H1 (cell line): ENCODE measurements at regions not wholly inside any gene's neighbourhood (a gene's known extent, or its start where the extent isn't known, plus 50 kb on each side); places are given as distances from the start of the nearest gene placed in this dataset.

Experiments
- CTCF ChIA-PET: fragments of 300-600 bp; sonication (Branson Sonifier 250); formaldehyde crosslinking; loops from one replicate; lab custom pipeline; 2021; ENCODE audit not compliant: partially characterized antibody; lab: Charles Lee
- POLR2A ChIA-PET: fragments of 300-600 bp; sonication (Branson Sonifier 250); formaldehyde crosslinking; loops from one replicate; lab custom pipeline; 2021; ENCODE audit warnings: inconsistent platforms; ENCODE audit not compliant: partially characterized antibody; lab: Charles Lee
- DNase-seq, 2 experiments: peaks; one replicate each; pipeline versions ENCODE4 v3.0.0 to v3.0.0-alpha.2; 2010 to 2022; ENCODE audit warnings: low spot score in 2 of 2, low read depth in 1 of 2, mixed read lengths in 1 of 2
- FAIRE-seq: peaks from 2 replicates; lab custom pipeline; 2011; peaks lifted over from hg19 to GRCh38; lab: Jason Lieb, UNC
- H2AFZ ChIP-seq: 2 replicates; pipeline ENCODE4 v1.8.1; 2012; ENCODE audit warnings: low read length, inconsistent platforms
- H2AK5ac ChIP-seq: 2 replicates; pipeline ENCODE4 v1.6.1; 2013; ENCODE audit warnings: low read depth, low read length
- H2BK120ac ChIP-seq: replicated peaks from 2 replicates; pipeline ENCODE3; 2013; ENCODE audit warnings: low read depth, low read length, inconsistent platforms
- H2BK12ac ChIP-seq: 2 replicates; pipeline ENCODE4 v1.6.1; 2013; ENCODE audit warnings: low read depth, low read length
- H2BK15ac ChIP-seq: 2 replicates; pipeline ENCODE4 v1.6.1; 2013; ENCODE audit warnings: low read length
- H2BK20ac ChIP-seq: 2 replicates; pipeline ENCODE4 v1.6.1; 2013; ENCODE audit warnings: low read length
- H2BK5ac ChIP-seq: 2 replicates; pipeline ENCODE4 v1.6.1; 2013; ENCODE audit warnings: low read depth, low read length
- H3K14ac ChIP-seq: 2 replicates; pipeline ENCODE4 v1.6.1; 2013; ENCODE audit warnings: inconsistent platforms; ENCODE audit not compliant: insufficient read length
- H3K18ac ChIP-seq: 2 replicates; pipeline ENCODE4 v1.6.1; 2013; ENCODE audit warnings: low read length; ENCODE audit errors: extremely low read depth
- H3K23ac ChIP-seq: 2 replicates; pipeline ENCODE4 v1.6.1; 2013; ENCODE audit warnings: inconsistent platforms; ENCODE audit not compliant: insufficient read length
- H3K23me2 ChIP-seq: 2 replicates; pipeline ENCODE4 v1.6.1; 2013; ENCODE audit warnings: low read depth, low read length
- H3K27ac ChIP-seq: 2 replicates; pipeline ENCODE4 v1.6.1; 2011; ENCODE audit warnings: low read depth, low read length, inconsistent platforms
- H3K27me3 ChIP-seq, 4 experiments: replicated peaks in 1 of 4; 1 replicate in 1 of 4; 2 replicates in 3 of 4; pipeline versions ENCODE4 v1.6.1 to v1.8.1; 2011 to 2013; ENCODE audit warnings: low read length in 3 of 4, mild to moderate bottlenecking in 3 of 4, inconsistent platforms in 2 of 4, mixed read lengths in 2 of 4, moderate library complexity in 1 of 4; ENCODE audit not compliant: control insufficient read depth in 3 of 4, insufficient read depth in 3 of 4; ENCODE audit errors: extremely low read depth in 1 of 4
- H3K36me3 ChIP-seq, 4 experiments: 2 replicates each; pipeline versions ENCODE4 v1.6.1 to v1.8.1; 2011 to 2013; ENCODE audit warnings: mild to moderate bottlenecking in 4 of 4, low read length in 3 of 4, moderate library complexity in 2 of 4, control low read depth in 1 of 4, inconsistent platforms in 1 of 4; ENCODE audit not compliant: insufficient read depth in 4 of 4, control insufficient read depth in 2 of 4
- H3K4ac ChIP-seq: replicated peaks from 2 replicates; pipeline ENCODE3; 2013; ENCODE audit warnings: low read length, low read depth, mixed read lengths, inconsistent platforms; ENCODE audit not compliant: insufficient read length
- H3K4me1 ChIP-seq, 4 experiments: replicated peaks in 1 of 4; 1 replicate in 1 of 4; 2 replicates in 3 of 4; pipeline versions ENCODE4 v1.6.1 to v1.8.1; 2011 to 2013; ENCODE audit warnings: low read length in 3 of 4, inconsistent platforms in 2 of 4, mixed read lengths in 1 of 4; ENCODE audit not compliant: insufficient read depth in 4 of 4, control insufficient read depth in 3 of 4
- H3K4me2 ChIP-seq, 2 experiments: 2 replicates each; pipeline versions ENCODE4 v1.6.1 to v1.8.1; 2011 to 2013; ENCODE audit warnings: low read depth in 2 of 2, low read length in 2 of 2, control low read depth in 1 of 2, inconsistent platforms in 1 of 2, mild to moderate bottlenecking in 1 of 2; ENCODE audit not compliant: insufficient read depth in 1 of 2
- H3K4me3 ChIP-seq, 4 experiments: fragments of 200-600, 300-600 bp in 1 of 4; sonication (generic), shearing (Covaris generic), sonication (Bioruptor Twin) in 1 of 4; 2 replicates each; pipeline versions ENCODE4 v1.5.1 to v1.8.1; 2011 to 2016; ENCODE audit warnings: low read length in 4 of 4, low read depth in 3 of 4, control low read depth in 2 of 4, inconsistent platforms in 2 of 4, mild to moderate bottlenecking in 2 of 4, mixed read lengths in 1 of 4, moderate library complexity in 1 of 4; ENCODE audit not compliant: insufficient read depth in 2 of 4; ENCODE audit errors: extremely low read depth in 1 of 4
- H3K56ac ChIP-seq: replicated peaks from 2 replicates; pipeline ENCODE3; 2013; ENCODE audit warnings: low read depth, mild to moderate bottlenecking, mixed read lengths, low read length, inconsistent platforms; ENCODE audit not compliant: insufficient read length
- H3K79me1 ChIP-seq: 2 replicates; pipeline ENCODE4 v1.6.1; 2013; ENCODE audit warnings: low read depth, low read length, control low read depth
- H3K79me2 ChIP-seq, 2 experiments: 2 replicates each; pipeline versions ENCODE4 v1.6.1 to v1.8.1; 2012 to 2013; ENCODE audit warnings: low read length in 2 of 2, mild to moderate bottlenecking in 2 of 2, inconsistent platforms in 1 of 2; ENCODE audit not compliant: insufficient read depth in 2 of 2, control insufficient read depth in 1 of 2
- H3K9ac ChIP-seq, 4 experiments: replicated peaks in 1 of 4; 1 replicate in 1 of 4; 2 replicates in 3 of 4; pipeline versions ENCODE4 v1.6.1 to v1.8.1; 2011 to 2013; ENCODE audit warnings: low read depth in 3 of 4, low read length in 3 of 4, control low read depth in 2 of 4, mild to moderate bottlenecking in 2 of 4, moderate library complexity in 2 of 4, inconsistent platforms in 1 of 4; ENCODE audit errors: extremely low read depth in 1 of 4
- H3K9me3 ChIP-seq, 2 experiments: 2 replicates each; pipeline versions ENCODE4 v1.6.1 to v1.8.1; 2012 to 2013; ENCODE audit warnings: mild to moderate bottlenecking in 2 of 2, moderate library complexity in 2 of 2, control low read depth in 1 of 2, inconsistent platforms in 1 of 2, low read depth in 1 of 2, low read length in 1 of 2, mixed read lengths in 1 of 2; ENCODE audit not compliant: insufficient read depth in 2 of 2
- H4K20me1 ChIP-seq, 2 experiments: replicated peaks in 1 of 2; 2 replicates each; pipeline versions ENCODE3 to v1.8.1; 2011 to 2013; ENCODE audit warnings: inconsistent platforms in 2 of 2, low read length in 2 of 2, mild to moderate bottlenecking in 1 of 2; ENCODE audit not compliant: insufficient read depth in 2 of 2, control insufficient read depth in 1 of 2
- H4K5ac ChIP-seq: 2 replicates; pipeline ENCODE4 v1.6.1; 2013; ENCODE audit warnings: low read length, low read depth, mixed read lengths, inconsistent platforms; ENCODE audit not compliant: insufficient read length
- H4K8ac ChIP-seq: 2 replicates; pipeline ENCODE4 v1.8.0; 2013; ENCODE audit warnings: mild to moderate bottlenecking, moderate library complexity, low read length, inconsistent platforms; ENCODE audit not compliant: insufficient read depth; ENCODE audit errors: extremely low read depth
- H4K91ac ChIP-seq: replicated peaks from 2 replicates; pipeline ENCODE3; 2013; ENCODE audit warnings: low read length, mixed read lengths, inconsistent platforms; ENCODE audit not compliant: insufficient read length
- ATF3 ChIP-seq: IDR thresholded peaks from 2 replicates; pipeline ENCODE4 v1.6.1; 2011; ENCODE audit warnings: low read depth, mild to moderate bottlenecking, low read length; ENCODE audit not compliant: insufficient read depth
- EGR1 ChIP-seq: IDR thresholded peaks from 2 replicates; pipeline ENCODE4 v1.6.1; 2011; ENCODE audit warnings: low read depth, low read length, borderline replicate concordance
- SIX5 ChIP-seq: IDR thresholded peaks from 2 replicates; pipeline ENCODE4 v1.6.1; 2011; ENCODE audit warnings: mild to moderate bottlenecking, low read depth, low read length
- SP4 ChIP-seq: IDR thresholded peaks from 2 replicates; pipeline ENCODE4 v1.6.1; 2012; ENCODE audit warnings: low read length, inconsistent platforms
- SRF ChIP-seq: IDR thresholded peaks from 2 replicates; pipeline ENCODE4 v1.6.1; 2011; ENCODE audit warnings: mild to moderate bottlenecking, low read depth, low read length, moderate library complexity
- USF2 ChIP-seq: IDR thresholded peaks from 2 replicates; pipeline ENCODE4 v1.6.1; 2011; ENCODE audit warnings: low read length, improper control_type of control experiment
- ZNF274 ChIP-seq: IDR thresholded peaks from 2 replicates; pipeline ENCODE4 v1.7.0; 2012; ENCODE audit warnings: low read length, borderline replicate concordance; ENCODE audit errors: extremely low read depth
- WGBS, 2 experiments: shearing (Covaris generic) in 1 of 2; methylation state at CpG; one replicate each; pipeline versions ENCODE4 v1.1.6 to v1.1.7; 2013 to 2015; ENCODE audit warnings: low lambda C conversion rate in 2 of 2, mixed read lengths in 2 of 2, inconsistent platforms in 1 of 2, low coverage in 1 of 2, missing lambda C conversion rate in 1 of 2; ENCODE audit not compliant: insufficient replicate concordance in 2 of 2, insufficient coverage in 1 of 2, insufficient read length in 1 of 2; ENCODE audit errors: extremely low coverage in 1 of 2, missing lambda C conversion rate in 1 of 2; 5-methylcytosine and 5-hydroxymethylcytosine counted together

- Histone ChIP-seq H3K79me1 (no peaks in the 10 kb centered on the region), H3K9ac (no peak overlapping the region), H4K20me1 (no peaks in the 10 kb centered on the region), H3K27me3 (no peaks in the 10 kb centered on the region), H2AFZ (no peak overlapping the region), H3K4me3 (no peak overlapping the region), H3K23me2 (no peaks in the 10 kb centered on the region), H3K23ac (no peak overlapping the region), H2BK12ac (no peak overlapping the region), H2BK5ac (no peak overlapping the region), H2AK5ac (no peak overlapping the region), H3K79me2 (no peaks in the 10 kb centered on the region), H2BK15ac (no peak overlapping the region), H4K5ac (no peak overlapping the region), H4K8ac (no peak overlapping the region), H3K9me3 (no peaks in the 10 kb centered on the region), H3K18ac (no peak overlapping the region), H3K36me3 (no peaks in the 10 kb centered on the region), H3K4me2 (no peak overlapping the region), H3K27ac (no peak overlapping the region), H4K91ac (no peak overlapping the region), H2BK120ac (no peak overlapping the region), H3K4me1 (peaks cover 0 to 3% (median 0%) of the 10 kb centered on the region in 4 experiments; a peak in 2 of 7 replicates), H3K14ac (no peak overlapping the region), H2BK20ac (no peak overlapping the region), H3K56ac (no peak overlapping the region), H3K4ac (no peak overlapping the region)
- FAIRE-seq = no peak
- ChIA-PET CTCF (interaction anchor here (0.8 kb wide), 1 partner anchor 15 kb away, joined by 3 read pairs; no protein-coding TSS in a partner anchor), POLR2A (no interaction called here)
- no peak for TF ChIP-seq SP4
- no peak for TF ChIP-seq ATF3
- no peak for TF ChIP-seq EGR1
- no peak for TF ChIP-seq SIX5
- no peak for TF ChIP-seq USF2
- TF ChIP-seq SRF = no peak
- TF ChIP-seq ZNF274 = no peak
- 41% methylated on average over 1 of the region's 1 CpG; no CpG with 5 or more reads in 1 of the 2 experiments for WGBS, 2 experiments
- DNase-seq = no peak
Observed at GRCh38 chr12:67082221-67082620, 186.9 kb upstream of the CAND1 start.
